WERI-Rb-1 (cell line): ENCODE measurements at regions not wholly inside any gene's neighbourhood (a gene's known extent, or its start where the extent isn't known, plus 50 kb on each side); places are given as distances from the start of the nearest gene placed in this dataset.

Source experiments
- DNase-seq: peaks from one replicate; pipeline ENCODE4 v3.0.0-alpha.2; 2020
- H3K27ac ChIP-seq: fragments of 250-450 bp; sonication (Bioruptor Pico); 2 replicates; pipeline ENCODE4 v1.5.1; 2020; ENCODE audit warnings: mild to moderate bottlenecking, moderate library complexity
- H3K27me3 ChIP-seq: fragments of 250-450 bp; sonication (Bioruptor Pico); 2 replicates; pipeline ENCODE4 v1.5.1; 2021; ENCODE audit warnings: mild to moderate bottlenecking, low read depth, moderate library complexity; ENCODE audit not compliant: insufficient read depth, severe bottlenecking
- H3K36me3 ChIP-seq: fragments of 250-450 bp; sonication (Bioruptor Pico); 2 replicates; pipeline ENCODE4 v1.5.1; 2020; ENCODE audit warnings: mild to moderate bottlenecking, moderate library complexity
- H3K4me3 ChIP-seq: 2 replicates; pipeline ENCODE4 v1.5.1; 2011; ENCODE audit warnings: low read depth, mild to moderate bottlenecking, control low read depth, low read length
- H3K9me3 ChIP-seq: fragments of 250-450 bp; sonication (Bioruptor Pico); 2 replicates; pipeline ENCODE4 v1.5.1; 2021; ENCODE audit warnings: mild to moderate bottlenecking, moderate library complexity; ENCODE audit not compliant: severe bottlenecking
- CTCF ChIP-seq: IDR thresholded peaks from 2 replicates; pipeline ENCODE4 v1.5.1; 2011; ENCODE audit warnings: low read depth, mild to moderate bottlenecking, control low read depth, inconsistent platforms, low read length

GRCh38 chr1:195584870-195585624, 1023.2 kb downstream of the KCNT2 start:
- no peak overlapping the region for H3K4me3 ChIP-seq
- H3K27ac ChIP-seq: no peak overlapping the region
- no peak for TF ChIP-seq CTCF
- H3K27me3 ChIP-seq: no peaks in the 10 kb centered on the region
- no peaks in the 10 kb centered on the region for H3K36me3 ChIP-seq
- H3K9me3 ChIP-seq: no peaks in the 10 kb centered on the region
- DNase-seq: no peak

- TF ChIP-seq CTCF: no peak
- no peak for DNase-seq
These were observed 1027.3 kb downstream of the KCNT2 start for GRCh38 chr1:195580988-195581387.

GRCh38 chr1:195577748-195578147, 1030.5 kb downstream of the KCNT2 start:
- no peaks in the 10 kb centered on the region for H3K36me3 ChIP-seq
- H3K27me3 ChIP-seq: no peaks in the 10 kb centered on the region
- H3K4me3 ChIP-seq: no peak overlapping the region
- no peak for DNase-seq
- peak overlapping the region; percentile 62 for H3K27ac ChIP-seq
- H3K9me3 ChIP-seq: peaks cover 3% of the 10 kb centered on the region
- TF ChIP-seq CTCF: no peak

More at GRCh38 chr1:195580988-195581387, 1027.3 kb downstream of the KCNT2 start:
- Histone ChIP-seq H3K27me3 (no peaks in the 10 kb centered on the region), H3K36me3 (no peaks in the 10 kb centered on the region), H3K27ac (no peak overlapping the region), H3K9me3 (no peaks in the 10 kb centered on the region), H3K4me3 (no peak overlapping the region)

GRCh38 chr1:195576641-195577040, 1031.6 kb downstream of the KCNT2 start:
- H3K4me3 ChIP-seq: peak overlapping the region; percentile 13; the same call in 1 of the 2 replicates
- no peaks in the 10 kb centered on the region for H3K36me3 ChIP-seq
- H3K27ac ChIP-seq: peak overlapping the region; percentile 62
- no peak for TF ChIP-seq CTCF
- no peaks in the 10 kb centered on the region for H3K27me3 ChIP-seq
- peaks cover 3% of the 10 kb centered on the region for H3K9me3 ChIP-seq
- peak; percentile 74 for DNase-seq

GRCh38 chr1:195574511-195574910, 1033.7 kb downstream of the KCNT2 start:
- TF ChIP-seq CTCF: no peak
- peaks cover 3% of the 10 kb centered on the region for H3K9me3 ChIP-seq
- H3K36me3 ChIP-seq: no peaks in the 10 kb centered on the region
- no peaks in the 10 kb centered on the region for H3K27me3 ChIP-seq
- DNase-seq: no peak
- H3K27ac ChIP-seq: no peak overlapping the region
- no peak overlapping the region for H3K4me3 ChIP-seq

- DNase-seq: no peak
These were observed 1038.3 kb downstream of the KCNT2 start for GRCh38 chr1:195569934-195570333.

More at GRCh38 chr1:195569934-195570333, 1038.3 kb downstream of the KCNT2 start:
- peaks cover 3% of the 10 kb centered on the region for H3K9me3 ChIP-seq
- no peak overlapping the region for H3K27ac ChIP-seq
- H3K27me3 ChIP-seq: no peaks in the 10 kb centered on the region
- H3K4me3 ChIP-seq: no peak overlapping the region
- no peaks in the 10 kb centered on the region for H3K36me3 ChIP-seq
- TF ChIP-seq CTCF: no peak
